Chondrocyte (in vitro differentiated cells): ENCODE measurements at regions not wholly inside any gene's neighbourhood (a gene's known extent, or its start where the extent isn't known, plus 50 kb on each side); places are given as distances from the start of the nearest gene placed in this dataset.

Source experiments
- DNase-seq: peaks from one replicate; pipeline ENCODE4 v3.0.0; 2021; ENCODE audit warnings: mixed read lengths, low spot score
- H3K27ac Mint-ChIP-seq: one replicate; pipeline ENCODE4 v1.8.0; 2021; ENCODE audit warnings: mild to moderate bottlenecking, moderate library complexity, mixed read lengths; ENCODE audit not compliant: unreplicated experiment
- H3K27me3 Mint-ChIP-seq: 2 replicates; pipeline ENCODE4 v1.8.0; 2021; ENCODE audit warnings: low read depth, mixed read lengths
- H3K36me3 Mint-ChIP-seq: 2 replicates; pipeline ENCODE4 v1.8.0; 2021; ENCODE audit warnings: low read depth, mixed read lengths
- H3K4me1 Mint-ChIP-seq: 2 replicates; pipeline ENCODE4 v1.8.0; 2021; ENCODE audit warnings: low read depth, mild to moderate bottlenecking, mixed read lengths
- H3K4me3 Mint-ChIP-seq: one replicate; pipeline ENCODE4 v1.8.0; 2021; ENCODE audit warnings: mild to moderate bottlenecking, moderate library complexity, mixed read lengths; ENCODE audit not compliant: unreplicated experiment
- H3K9me3 Mint-ChIP-seq: 2 replicates; pipeline ENCODE4 v1.8.0; 2021; ENCODE audit warnings: low read depth, mixed read lengths
- TF ChIP-seq, protein P1 (sequence below): fragments of 200-600 bp; sonication (generic); IDR thresholded peaks from 2 replicates; pipeline ENCODE4 v1.5.0; 2021; ENCODE audit warnings: antibody characterized with exemption, mild to moderate bottlenecking, moderate library complexity

DNA sequence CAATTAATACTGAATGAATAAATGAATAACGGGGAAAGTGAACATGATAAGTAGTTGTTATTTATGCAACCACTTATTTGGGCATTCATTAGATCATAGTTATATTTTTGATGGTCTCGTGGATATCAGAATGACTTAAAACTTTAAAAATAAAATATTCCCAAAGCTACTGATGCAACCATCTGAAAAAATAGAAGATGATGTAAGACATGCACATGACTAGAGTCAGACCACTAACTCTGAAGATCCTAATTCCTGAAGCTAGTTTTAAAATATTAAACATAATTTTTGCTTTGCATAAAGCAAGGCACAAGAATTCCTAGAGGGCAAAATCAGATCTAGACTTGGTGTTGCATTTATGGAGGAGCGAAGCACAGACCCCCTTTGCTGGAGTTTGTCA lies 616.1 kb downstream of the IRS1 start:
- Mint-ChIP-seq H3K27me3 (no peaks in the 10 kb centered on the region), H3K4me1 (peaks cover 26% of the 10 kb centered on the region), H3K27ac (no peak overlapping the region), H3K36me3 (peaks cover 5% of the 10 kb centered on the region), H3K9me3 (peaks cover 12% of the 10 kb centered on the region), H3K4me3 (no peak overlapping the region)
- TF ChIP-seq, protein P1, sequence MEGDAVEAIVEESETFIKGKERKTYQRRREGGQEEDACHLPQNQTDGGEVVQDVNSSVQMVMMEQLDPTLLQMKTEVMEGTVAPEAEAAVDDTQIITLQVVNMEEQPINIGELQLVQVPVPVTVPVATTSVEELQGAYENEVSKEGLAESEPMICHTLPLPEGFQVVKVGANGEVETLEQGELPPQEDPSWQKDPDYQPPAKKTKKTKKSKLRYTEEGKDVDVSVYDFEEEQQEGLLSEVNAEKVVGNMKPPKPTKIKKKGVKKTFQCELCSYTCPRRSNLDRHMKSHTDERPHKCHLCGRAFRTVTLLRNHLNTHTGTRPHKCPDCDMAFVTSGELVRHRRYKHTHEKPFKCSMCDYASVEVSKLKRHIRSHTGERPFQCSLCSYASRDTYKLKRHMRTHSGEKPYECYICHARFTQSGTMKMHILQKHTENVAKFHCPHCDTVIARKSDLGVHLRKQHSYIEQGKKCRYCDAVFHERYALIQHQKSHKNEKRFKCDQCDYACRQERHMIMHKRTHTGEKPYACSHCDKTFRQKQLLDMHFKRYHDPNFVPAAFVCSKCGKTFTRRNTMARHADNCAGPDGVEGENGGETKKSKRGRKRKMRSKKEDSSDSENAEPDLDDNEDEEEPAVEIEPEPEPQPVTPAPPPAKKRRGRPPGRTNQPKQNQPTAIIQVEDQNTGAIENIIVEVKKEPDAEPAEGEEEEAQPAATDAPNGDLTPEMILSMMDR = no peak
- DNase-seq = no peak

DNA sequence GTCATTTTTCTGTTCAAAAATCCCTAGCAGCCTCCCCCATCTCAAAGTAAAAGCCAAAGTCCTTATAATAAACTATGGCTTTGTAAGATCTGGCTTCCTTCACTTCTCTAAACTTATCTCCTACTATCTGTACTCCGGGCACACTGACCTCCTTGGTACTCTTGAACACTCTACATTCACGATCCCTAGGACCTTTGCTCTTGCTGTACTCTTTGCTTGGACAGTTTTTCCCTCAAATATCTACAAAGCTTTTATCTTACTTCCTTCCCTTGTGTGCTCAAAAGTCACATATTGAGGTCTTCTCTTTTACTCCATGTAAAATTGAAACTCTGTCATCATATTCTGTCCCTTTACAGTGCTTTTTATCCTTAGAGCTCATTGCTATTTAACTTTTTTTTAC lies 616.6 kb downstream of the IRS1 start:
- peaks cover 26% of the 10 kb centered on the region for H3K4me1 Mint-ChIP-seq
- TF ChIP-seq, protein P1 = no peak
- no peak overlapping the region for H3K27ac Mint-ChIP-seq
- H3K9me3 Mint-ChIP-seq = peaks cover 17% of the 10 kb centered on the region
- no peaks in the 10 kb centered on the region for H3K27me3 Mint-ChIP-seq
- no peak for DNase-seq
- no peak overlapping the region for H3K4me3 Mint-ChIP-seq
- H3K36me3 Mint-ChIP-seq = peaks cover 10% of the 10 kb centered on the region

DNA sequence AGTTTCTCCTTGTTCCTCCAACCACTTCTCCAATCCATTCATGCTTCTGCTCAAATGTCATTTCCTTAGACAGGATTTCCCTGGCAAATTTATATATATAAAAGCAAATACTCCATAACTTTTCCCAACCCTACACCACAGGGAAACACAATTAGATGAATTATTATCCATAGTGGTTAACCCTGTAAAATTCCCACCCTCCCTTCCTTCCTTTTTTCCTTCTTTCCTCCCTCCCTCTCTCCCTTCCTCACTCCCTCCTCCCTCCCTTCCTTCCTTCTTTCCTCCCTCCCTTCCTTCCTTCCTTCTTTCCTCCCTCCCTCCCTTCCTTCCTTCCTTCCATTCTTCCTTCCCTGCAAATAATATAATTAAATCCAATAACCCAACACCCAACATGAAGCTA lies 617.7 kb downstream of the IRS1 start:
- H3K4me1 Mint-ChIP-seq = peaks cover 18% of the 10 kb centered on the region
- peaks cover 11% of the 10 kb centered on the region for H3K36me3 Mint-ChIP-seq
- peaks cover 20% of the 10 kb centered on the region for H3K9me3 Mint-ChIP-seq
- H3K27ac Mint-ChIP-seq = no peak overlapping the region
- no peak overlapping the region for H3K4me3 Mint-ChIP-seq
- TF ChIP-seq, protein P1 = no peak
- no peaks in the 10 kb centered on the region for H3K27me3 Mint-ChIP-seq
- no peak for DNase-seq

DNA sequence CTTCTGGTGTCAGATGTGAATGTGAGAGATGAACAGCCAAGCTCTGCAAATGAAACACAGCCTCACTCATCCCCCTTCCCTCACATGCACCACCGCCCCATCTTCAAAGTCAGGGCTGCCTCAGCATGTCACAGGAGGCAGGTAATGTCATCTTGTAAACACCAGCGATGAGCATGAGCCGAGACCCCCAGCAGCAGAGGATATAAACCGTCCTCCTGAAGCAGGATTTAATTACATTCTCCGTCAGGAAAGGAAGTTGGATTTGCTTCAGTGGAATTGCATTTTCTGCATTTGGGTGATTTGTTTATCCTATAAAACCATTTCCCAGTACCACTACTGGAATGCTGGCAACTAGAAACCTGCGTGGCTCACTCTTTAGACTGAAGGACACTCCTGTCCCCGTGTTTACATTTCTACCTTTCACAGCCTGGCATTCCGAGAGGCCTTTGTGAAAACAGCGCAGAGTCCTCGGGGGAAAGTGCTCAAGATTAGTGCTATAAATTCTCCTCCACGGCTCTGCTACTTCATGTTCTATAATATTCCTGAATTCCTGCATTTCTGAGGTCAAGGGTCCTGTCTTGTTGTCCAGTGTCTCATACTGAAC lies 619.2 kb downstream of the IRS1 start:
- Mint-ChIP-seq H3K4me1 (peaks cover 9% of the 10 kb centered on the region), H3K9me3 (peaks cover 28% of the 10 kb centered on the region), H3K4me3 (no peak overlapping the region), H3K27me3 (no peaks in the 10 kb centered on the region), H3K36me3 (peaks cover 11% of the 10 kb centered on the region), H3K27ac (no peak overlapping the region)
- no peak for DNase-seq
- TF ChIP-seq, protein P1 = no peak

DNA sequence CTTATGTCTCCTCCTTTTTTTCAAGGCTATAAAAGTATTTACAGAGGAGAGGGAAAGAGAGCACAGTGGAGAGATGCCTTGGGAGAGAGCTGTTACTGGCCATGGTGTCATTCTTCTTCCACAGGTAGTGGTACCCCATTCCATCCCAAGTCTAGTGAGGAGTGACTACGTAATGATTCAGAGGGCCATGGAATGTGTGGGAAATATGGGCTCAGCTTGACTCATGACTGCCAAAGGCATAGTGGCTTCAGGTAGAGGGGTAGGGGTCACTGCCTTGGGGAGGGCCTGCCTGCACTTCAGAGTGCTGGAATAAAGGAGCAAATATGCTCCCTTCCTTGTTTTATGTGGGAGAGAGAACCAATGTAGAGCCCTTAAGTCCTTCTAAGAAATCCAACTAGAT lies 620.6 kb downstream of the IRS1 start:
- Mint-ChIP-seq H3K27me3 (no peaks in the 10 kb centered on the region), H3K4me1 (no peaks in the 10 kb centered on the region), H3K36me3 (peaks cover 11% of the 10 kb centered on the region), H3K27ac (no peak overlapping the region), H3K4me3 (no peak overlapping the region), H3K9me3 (peaks cover 28% of the 10 kb centered on the region)
- TF ChIP-seq, protein P1 = no peak
- DNase-seq = no peak
